Gastrocnemius medialis (tissue), 4 donors: ENCODE measurements at regions not wholly inside any gene's neighbourhood (a gene's known extent, or its start where the extent isn't known, plus 50 kb on each side); places are given as distances from the start of the nearest gene placed in this dataset.
"Not testable (repeated sequence)": the region's sequence is repeated elsewhere in the genome, so short reads cannot be mapped to it uniquely, and the experiment has no call there.

Source experiments
- ATAC-seq, 2 donors: fragments of 150-250 bp; one replicate each; pipeline ENCODE4 v1.9.1; 2016
- DNase-seq, 2 donors: peaks; one replicate each; pipeline ENCODE4 v3.0.0-alpha.2; 2019
- H3K27ac ChIP-seq, 4 donors: fragments of 200-600 bp; sonication (generic); 1 replicate in 1 of 4; 2 replicates in 3 of 4; pipeline ENCODE4 v1.5.1; 2016 to 2018; ENCODE audit warnings: mild to moderate bottlenecking in 2 of 4, moderate library complexity in 1 of 4
- H3K27me3 ChIP-seq, 3 donors: fragments of 200-600 bp; sonication (generic) in 2 of 3; 1 replicate in 1 of 3; 2 replicates in 2 of 3; pipeline versions ENCODE4 v1.5.1 to v1.6.0; 2016 to 2019; ENCODE audit warnings: mild to moderate bottlenecking in 1 of 3, moderate library complexity in 1 of 3
- H3K36me3 ChIP-seq, 2 donors: fragments of 200-600 bp; sonication (generic) in 1 of 2; one replicate each; pipeline ENCODE4 v1.5.1; 2017 to 2018
- H3K4me1 ChIP-seq, 2 donors: fragments of 200-600 bp; sonication (generic) in 1 of 2; one replicate each; pipeline ENCODE4 v1.5.1; 2016 to 2017; ENCODE audit warnings: mild to moderate bottlenecking in 2 of 2
- H3K4me3 ChIP-seq, 4 donors: fragments of 200-600 bp; sonication (generic) in 3 of 4; 1 replicate in 1 of 4; 2 replicates in 3 of 4; pipeline ENCODE4 v1.5.1; 2016 to 2019; ENCODE audit warnings: mild to moderate bottlenecking in 2 of 4
- H3K9me3 ChIP-seq, 3 donors: fragments of 200-600 bp; sonication (generic) in 2 of 3; 1 replicate in 1 of 3; 2 replicates in 2 of 3; pipeline ENCODE4 v1.5.1; 2016 to 2019
- POLR2A ChIP-seq, 2 donors: fragments of 450-650 bp; IDR thresholded peaks; one replicate each; pipeline ENCODE4 v1.6.1; 2017; ENCODE audit warnings: antibody characterized with exemption in 2 of 2, mild to moderate bottlenecking in 2 of 2, moderate library complexity in 2 of 2
- in situ Hi-C, 4 donors: fragments of 200-750 bp; cut with MboI; loops; one replicate each; pipeline versions ENCODE4 v1.15.0 to v1.8.0; 2017; ENCODE audit warnings: low sequenced_read_pairs in 4 of 4
- intact Hi-C: fragments of 100-400 bp; cut with DNase I; formaldehyde crosslinking; loops from one replicate; pipeline ENCODE4 v1.15.1; 2023; ENCODE audit warnings: low total_unique reads
- TF ChIP-seq, protein P1 (sequence below), 5 experiments: fragments of 450-650 bp in 3 of 5; fragments of 200-600 bp in 2 of 5; sonication (generic) in 2 of 5; IDR thresholded peaks in 4 of 5; conservative IDR thresholded peaks in 1 of 5; 1 replicate in 4 of 5; 2 replicates in 1 of 5; pipeline ENCODE4 v1.5.1; 2016 to 2019; ENCODE audit warnings: antibody characterized with exemption in 5 of 5, mild to moderate bottlenecking in 3 of 5, moderate library complexity in 3 of 5

DNA sequence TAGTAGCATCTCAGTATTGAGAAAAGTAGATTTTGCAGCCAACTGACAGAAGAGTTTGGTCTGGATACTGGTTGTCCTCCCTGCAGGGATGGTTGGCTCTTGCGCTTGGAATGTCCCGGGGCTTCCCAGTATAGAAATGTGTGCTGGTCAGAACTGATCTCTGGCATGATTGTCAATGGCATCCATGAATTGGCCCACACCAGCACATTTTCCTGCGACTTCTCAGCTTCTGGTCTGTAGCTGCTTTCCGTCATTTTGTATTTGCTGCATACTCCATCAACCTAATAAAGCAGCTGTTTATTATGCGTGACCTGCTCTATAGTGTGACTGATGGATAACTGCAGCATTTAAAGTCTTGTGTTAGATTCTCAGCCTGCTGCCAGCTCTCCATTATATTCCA lies 203.7 kb downstream of the S1PR1 start:
- in situ Hi-C loops, result no loop called here
- intact Hi-C loops, result no loop called here
- DNase-seq, result no peak

DNA sequence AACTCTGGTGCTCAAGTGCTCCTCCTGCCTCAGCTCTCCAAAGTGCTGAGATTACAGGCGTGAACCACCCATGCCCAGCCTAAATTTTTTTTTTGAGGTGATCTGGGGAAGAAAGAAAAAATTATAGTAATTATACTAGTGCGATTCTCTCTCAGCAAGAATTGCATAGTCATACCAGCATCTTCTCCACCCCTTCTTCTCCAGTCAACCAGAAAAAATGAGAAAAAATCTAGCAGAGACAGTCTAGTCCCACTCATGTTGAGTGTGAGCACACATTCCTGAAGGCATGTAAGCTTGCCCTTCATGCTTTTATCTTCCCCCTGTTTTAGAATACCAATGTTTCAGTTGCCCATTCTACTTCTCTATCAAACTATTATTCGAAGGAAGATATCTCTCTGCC lies 207.6 kb downstream of the S1PR1 start:
- no peak for ATAC-seq
- intact Hi-C loops, result no loop called here

More for the DNA sequence above, 203.7 kb downstream of the S1PR1 start:
- Histone ChIP-seq H3K27ac (no peak overlapping the region), H3K4me1 (no peaks in the 10 kb centered on the region), H3K36me3 (no peaks in the 10 kb centered on the region), H3K27me3 (peaks cover 0 to 2% (median 0%) of the 10 kb centered on the region in 3 donors), H3K9me3 (no peaks in the 10 kb centered on the region), H3K4me3 (no peak overlapping the region)
- ATAC-seq, result no peak
- no peak for TF ChIP-seq POLR2A (IDR thresholded peaks at IDR 0.05)
- TF ChIP-seq, protein P1, sequence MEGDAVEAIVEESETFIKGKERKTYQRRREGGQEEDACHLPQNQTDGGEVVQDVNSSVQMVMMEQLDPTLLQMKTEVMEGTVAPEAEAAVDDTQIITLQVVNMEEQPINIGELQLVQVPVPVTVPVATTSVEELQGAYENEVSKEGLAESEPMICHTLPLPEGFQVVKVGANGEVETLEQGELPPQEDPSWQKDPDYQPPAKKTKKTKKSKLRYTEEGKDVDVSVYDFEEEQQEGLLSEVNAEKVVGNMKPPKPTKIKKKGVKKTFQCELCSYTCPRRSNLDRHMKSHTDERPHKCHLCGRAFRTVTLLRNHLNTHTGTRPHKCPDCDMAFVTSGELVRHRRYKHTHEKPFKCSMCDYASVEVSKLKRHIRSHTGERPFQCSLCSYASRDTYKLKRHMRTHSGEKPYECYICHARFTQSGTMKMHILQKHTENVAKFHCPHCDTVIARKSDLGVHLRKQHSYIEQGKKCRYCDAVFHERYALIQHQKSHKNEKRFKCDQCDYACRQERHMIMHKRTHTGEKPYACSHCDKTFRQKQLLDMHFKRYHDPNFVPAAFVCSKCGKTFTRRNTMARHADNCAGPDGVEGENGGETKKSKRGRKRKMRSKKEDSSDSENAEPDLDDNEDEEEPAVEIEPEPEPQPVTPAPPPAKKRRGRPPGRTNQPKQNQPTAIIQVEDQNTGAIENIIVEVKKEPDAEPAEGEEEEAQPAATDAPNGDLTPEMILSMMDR (IDR thresholded peaks at IDR 0.05 in 4 of 5, conservative IDR thresholded peaks at IDR 0.05 in 1 of 5), result no peak

DNA sequence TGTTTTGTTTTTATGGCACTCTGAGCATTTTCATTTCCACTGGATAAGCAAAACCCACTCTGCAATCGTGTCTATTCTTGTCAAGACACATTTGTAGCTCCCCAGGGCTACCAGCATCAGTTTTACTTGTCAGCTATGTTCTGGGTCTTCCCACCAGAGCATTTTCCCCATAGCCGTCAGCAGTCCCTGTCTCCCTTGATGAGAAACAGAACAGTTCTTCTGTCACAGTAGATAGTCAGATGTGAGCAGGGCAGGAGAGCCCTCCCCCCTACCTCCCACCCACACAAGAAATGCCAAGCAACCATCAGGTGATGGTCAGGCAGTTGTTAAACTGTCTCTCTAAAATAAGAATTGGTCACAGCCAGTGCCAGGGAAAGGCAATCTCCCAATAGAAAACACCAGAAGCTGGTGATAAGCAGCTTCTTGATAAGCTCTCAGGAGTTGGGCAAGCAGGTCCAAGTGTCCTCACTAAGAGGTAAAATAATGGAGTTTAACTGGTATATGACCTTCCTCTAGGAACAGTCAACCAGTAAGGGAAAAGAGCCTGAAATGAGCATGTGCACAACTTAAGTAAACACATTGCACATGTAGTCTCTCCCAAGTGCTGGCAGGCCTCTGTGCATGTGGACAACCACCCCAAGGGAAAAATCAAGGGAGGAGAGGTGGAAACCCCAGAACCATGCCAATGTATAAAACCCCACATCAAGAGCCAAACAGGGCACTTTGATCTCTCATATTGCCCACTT lies 208.2 kb downstream of the S1PR1 start:
- peaks cover 0 to 2% (median 0%) of the 10 kb centered on the region in 3 donors for H3K27me3 ChIP-seq
- ATAC-seq (no peak), DNase-seq (no peak)
- no peak overlapping the region for H3K4me3 ChIP-seq
- no peaks in the 10 kb centered on the region for H3K9me3 ChIP-seq
- in situ Hi-C loops, result no loop called here
- H3K36me3 ChIP-seq, result no peaks in the 10 kb centered on the region
- no peaks in the 10 kb centered on the region for H3K4me1 ChIP-seq
- H3K27ac ChIP-seq, result no peak overlapping the region
- intact Hi-C loops, result no loop called here
- TF ChIP-seq, protein P1 (IDR thresholded peaks at IDR 0.05 in 4 of 5, conservative IDR thresholded peaks at IDR 0.05 in 1 of 5), result no peak
- TF ChIP-seq POLR2A (IDR thresholded peaks at IDR 0.05), result no peak

More for the DNA sequence above, 207.6 kb downstream of the S1PR1 start:
- DNase-seq, result no peak
- Histone ChIP-seq H3K4me3 (no peak overlapping the region), H3K4me1 (no peaks in the 10 kb centered on the region), H3K9me3 (no peaks in the 10 kb centered on the region), H3K27me3 (peaks cover 0 to 2% (median 0%) of the 10 kb centered on the region in 3 donors), H3K27ac (no peak overlapping the region), H3K36me3 (no peaks in the 10 kb centered on the region)
- TF ChIP-seq, protein P1 (IDR thresholded peaks at IDR 0.05 in 4 of 5, conservative IDR thresholded peaks at IDR 0.05 in 1 of 5), result no peak
- TF ChIP-seq POLR2A (IDR thresholded peaks at IDR 0.05), result no peak
- in situ Hi-C loops, result no loop called here

- Histone ChIP-seq H3K4me3 (no peak overlapping the region), H3K9me3 (no peaks in the 10 kb centered on the region), H3K27me3 (no peaks in the 10 kb centered on the region), H3K36me3 (no peaks in the 10 kb centered on the region), H3K27ac (no peak overlapping the region), H3K4me1 (no peaks in the 10 kb centered on the region)
- in situ Hi-C loops, result no loop called here
- ATAC-seq (no peak), DNase-seq (no peak)
- TF ChIP-seq, protein P1 (IDR thresholded peaks at IDR 0.05 in 4 of 5, conservative IDR thresholded peaks at IDR 0.05 in 1 of 5), result no peak
- TF ChIP-seq POLR2A (IDR thresholded peaks at IDR 0.05), result no peak
- intact Hi-C loops, result no loop called here
These were observed 211.2 kb downstream of the S1PR1 start for GRCh38 chr1:101448018-101448417.

GRCh38 chr1:101450691-101451090 lies 213.9 kb downstream of the S1PR1 start:
- H3K36me3 ChIP-seq, H3K4me3 ChIP-seq, ATAC-seq, H3K27me3 ChIP-seq, H3K4me1 ChIP-seq, in situ Hi-C loops, H3K27ac ChIP-seq, intact Hi-C loops, H3K9me3 ChIP-seq, DNase-seq: not testable (repeated sequence)
